SW 1271 (cell line): ENCODE measurements at regions not wholly inside any gene's neighbourhood (a gene's known extent, or its start where the extent isn't known, plus 50 kb on each side); places are given as distances from the start of the nearest gene placed in this dataset.

Source experiments
- DNase-seq, 2 experiments: peaks; one replicate each; lab custom pipeline; 2025; lab: John Stamatoyannopoulos, UW

- peak; percentile 92 to 94 for DNase-seq
These were observed 313.9 kb downstream of the BARHL2 start for GRCh38 chr1:90402893-90403849.

GRCh38 chr1:90400131-90400530 is 317.0 kb downstream of the BARHL2 start:
- no peak for DNase-seq

- no peak for DNase-seq
These were observed 320.2 kb downstream of the BARHL2 start for GRCh38 chr1:90396917-90397316.

- DNase-seq = no peak
These were observed 322.9 kb downstream of the BARHL2 start for GRCh38 chr1:90394247-90394646.

- DNase-seq = no peak
These were observed 324.1 kb downstream of the BARHL2 start for GRCh38 chr1:90393025-90393424.

- DNase-seq = no peak
These were observed 326.0 kb downstream of the BARHL2 start for GRCh38 chr1:90391126-90391525.

- no peak for DNase-seq
These were observed 329.3 kb downstream of the BARHL2 start for GRCh38 chr1:90387805-90388204.

- DNase-seq = peak in 1 of 2 experiments; percentile 2
These were observed 330.0 kb downstream of the BARHL2 start for GRCh38 chr1:90386899-90387720.

- no peak for DNase-seq
These were observed 332.9 kb downstream of the BARHL2 start for GRCh38 chr1:90384193-90384592.

- no peak for DNase-seq
These were observed 334.9 kb downstream of the BARHL2 start for GRCh38 chr1:90382161-90382560.

- DNase-seq = no peak
These were observed 335.5 kb downstream of the BARHL2 start for GRCh38 chr1:90381598-90381997.

GRCh38 chr1:90371448-90371813 is 345.7 kb downstream of the BARHL2 start:
- DNase-seq = no peak

- no peak for DNase-seq
These were observed 346.2 kb downstream of the BARHL2 start for GRCh38 chr1:90370686-90371447.

- no peak for DNase-seq
These were observed 354.9 kb downstream of the BARHL2 start for GRCh38 chr1:90362163-90362562.

GRCh38 chr1:90361026-90361425 is 356.1 kb downstream of the BARHL2 start:
- DNase-seq = no peak

- DNase-seq = no peak
These were observed 357.1 kb downstream of the BARHL2 start for GRCh38 chr1:90359994-90360393.

- no peak for DNase-seq
These were observed 358.7 kb downstream of the BARHL2 start for GRCh38 chr1:90358448-90358847.

- no peak for DNase-seq
These were observed 359.1 kb downstream of the BARHL2 start for GRCh38 chr1:90357995-90358394.

GRCh38 chr1:90356991-90357390 is 360.1 kb downstream of the BARHL2 start:
- no peak for DNase-seq

- no peak for DNase-seq
These were observed 361.0 kb downstream of the BARHL2 start for GRCh38 chr1:90356101-90356500.

GRCh38 chr1:90354704-90355103 is 359.8 kb downstream of the ZNF326 start:
- no peak for DNase-seq

- DNase-seq = no peak
These were observed 356.1 kb downstream of the ZNF326 start for GRCh38 chr1:90351019-90351418.
